ENCODE measurements at regions not wholly inside any gene's neighbourhood (a gene's known extent, or its start where the extent isn't known, plus 50 kb on each side); places are given as distances from the start of the nearest gene placed in this dataset.

DNA sequence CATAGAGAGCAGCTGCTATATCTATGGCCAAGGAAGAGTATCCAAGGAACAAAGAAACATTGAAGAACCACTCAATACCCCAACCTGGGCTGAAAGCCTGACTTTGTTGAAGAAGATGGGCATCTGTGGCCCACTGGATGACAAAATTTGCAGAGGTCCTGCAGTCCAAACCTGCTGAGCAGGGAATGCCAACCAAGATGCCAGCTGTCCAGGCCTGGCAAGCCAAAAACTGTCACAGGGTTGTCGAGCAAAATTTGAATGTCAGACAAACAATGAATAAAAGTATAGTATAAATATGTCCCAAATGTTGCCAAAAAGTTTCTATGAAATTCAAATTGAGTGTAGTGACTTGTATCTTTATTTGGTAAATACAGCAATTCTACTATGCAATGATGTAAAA, 1040.2 kb downstream of the PCDH9 start:
- H3K23ac ChIP-seq (ENCODE audit: low read length), result no peak overlapping the region
- no peak overlapping the region for H2BK15ac ChIP-seq (replicated peaks; ENCODE audit: low read depth)
- WGBS (ENCODE audit: extremely low coverage, insufficient coverage, low lambda C conversion rate), result no CpG with 5 or more reads among the region's 1 CpG

DNA sequence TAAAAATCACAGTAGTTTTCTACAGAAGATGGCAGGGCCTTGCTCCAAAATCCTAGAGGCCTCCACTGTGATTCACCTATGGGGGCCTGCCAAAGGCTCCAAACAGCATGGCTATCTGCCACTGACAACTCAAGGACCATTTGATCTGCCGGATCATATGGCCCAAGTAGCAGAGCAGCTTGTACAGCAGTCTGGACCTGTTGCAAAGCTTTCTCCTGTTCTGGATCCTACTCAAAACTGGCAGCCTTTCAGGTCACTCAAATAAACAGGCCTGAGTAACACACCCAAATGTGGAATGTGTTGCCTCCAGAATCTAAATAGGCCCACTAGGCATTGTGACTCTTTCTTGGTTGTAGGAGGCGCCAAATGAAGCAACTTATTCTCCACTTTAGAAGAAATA, 1049.3 kb downstream of the PCDH9 start:
- no peaks in the 10 kb centered on the region for H3K4me1 ChIP-seq (ENCODE audit: control insufficient read depth, low read depth, low read length)
- no peaks in the 10 kb centered on the region for H3K27me3 ChIP-seq (ENCODE audit: insufficient read depth, low read length, poor library complexity)
- no peak overlapping the region for H2BK120ac ChIP-seq (ENCODE audit: low read depth, low read length)
- no peaks in the 10 kb centered on the region for H3K79me2 ChIP-seq (ENCODE audit: control insufficient read depth, insufficient read depth, low read length)
- H3K9ac ChIP-seq (ENCODE audit: low read length), result no peak overlapping the region
- H2BK15ac ChIP-seq (replicated peaks; ENCODE audit: low read depth), result no peak overlapping the region
- no peak overlapping the region for H3K18ac ChIP-seq (ENCODE audit: low read length)
- no peak overlapping the region for H3K4me2 ChIP-seq (ENCODE audit: low read length)
- H2BK5ac ChIP-seq (ENCODE audit: low read length), result no peak overlapping the region
- H3K27ac ChIP-seq (ENCODE audit: low read depth, low read length), result no peak overlapping the region
- no peak overlapping the region for H3K23ac ChIP-seq (ENCODE audit: low read length)
- no peaks in the 10 kb centered on the region for H3K79me1 ChIP-seq (ENCODE audit: low read length)
- no peak overlapping the region for H4K8ac ChIP-seq (ENCODE audit: low read depth, low read length)
- no peak overlapping the region for H3K4me3 ChIP-seq (ENCODE audit: low read length)
- no peak overlapping the region for H2AK5ac ChIP-seq (ENCODE audit: low read length)
- DNase-seq, result no peak
- H3K36me3 ChIP-seq (ENCODE audit: control insufficient read depth, insufficient read depth, low read length), result no peaks in the 10 kb centered on the region
- no CpG with 5 or more reads among the region's 2 CpGs for WGBS (ENCODE audit: extremely low coverage, insufficient coverage, low lambda C conversion rate)
- no peak overlapping the region for H3K56ac ChIP-seq (ENCODE audit: low read length)
- no peak overlapping the region for H4K5ac ChIP-seq (ENCODE audit: low read length)
- H3K4ac ChIP-seq (ENCODE audit: low read depth, low read length), result no peak overlapping the region

More for the DNA sequence above, 1040.2 kb downstream of the PCDH9 start:
- H4K8ac ChIP-seq (ENCODE audit: low read depth, low read length), result no peak overlapping the region
- no peaks in the 10 kb centered on the region for H3K79me1 ChIP-seq (ENCODE audit: low read length)
- H3K36me3 ChIP-seq (ENCODE audit: control insufficient read depth, insufficient read depth, low read length), result no peaks in the 10 kb centered on the region
- no peak overlapping the region for H2BK5ac ChIP-seq (ENCODE audit: low read length)
- H3K9ac ChIP-seq (ENCODE audit: low read length), result no peak overlapping the region
- H3K27ac ChIP-seq (ENCODE audit: low read depth, low read length), result no peak overlapping the region
- H2BK120ac ChIP-seq (ENCODE audit: low read depth, low read length), result no peak overlapping the region
- H2AK5ac ChIP-seq (ENCODE audit: low read length), result no peak overlapping the region
- no peaks in the 10 kb centered on the region for H3K4me1 ChIP-seq (ENCODE audit: control insufficient read depth, low read depth, low read length)
- no peak overlapping the region for H4K5ac ChIP-seq (ENCODE audit: low read length)
- no peaks in the 10 kb centered on the region for H3K79me2 ChIP-seq (ENCODE audit: control insufficient read depth, insufficient read depth, low read length)
- no peak overlapping the region for H3K18ac ChIP-seq (ENCODE audit: low read length)
- DNase-seq, result no peak
- H3K4ac ChIP-seq (ENCODE audit: low read depth, low read length), result no peak overlapping the region
- H3K4me2 ChIP-seq (ENCODE audit: low read length), result no peak overlapping the region
- H3K4me3 ChIP-seq (ENCODE audit: low read length), result no peak overlapping the region
- no peak overlapping the region for H3K56ac ChIP-seq (ENCODE audit: low read length)
- H3K27me3 ChIP-seq (ENCODE audit: insufficient read depth, low read length, poor library complexity), result no peaks in the 10 kb centered on the region

DNA sequence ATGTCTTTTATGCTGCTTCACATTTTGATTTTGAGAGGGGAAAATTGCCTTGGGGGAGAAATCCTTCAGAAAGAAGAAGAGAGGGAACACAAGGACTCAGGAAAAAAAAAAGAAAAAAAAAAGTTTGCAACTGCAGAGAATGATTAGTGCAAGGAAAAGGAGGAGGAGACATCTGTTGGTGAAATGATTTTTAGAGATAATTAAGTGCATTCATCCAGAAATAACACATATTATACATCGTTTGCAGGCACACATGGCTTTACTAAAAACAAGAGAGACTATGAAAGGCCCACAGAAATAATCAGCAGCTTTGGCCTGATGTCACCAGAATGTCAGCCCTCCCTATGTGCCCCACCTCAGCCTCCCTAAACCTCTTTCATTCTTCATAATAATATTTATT, 1058.2 kb downstream of the PCDH9 start:
- Histone ChIP-seq H3K23ac (ENCODE audit: low read length) (no peak overlapping the region), H3K4me1 (ENCODE audit: control insufficient read depth, low read depth, low read length) (no peaks in the 10 kb centered on the region), H3K4me3 (ENCODE audit: low read length) (no peak overlapping the region), H2BK5ac (ENCODE audit: low read length) (no peak overlapping the region), H3K9ac (ENCODE audit: low read length) (no peak overlapping the region), H3K27me3 (ENCODE audit: insufficient read depth, low read length, poor library complexity) (no peaks in the 10 kb centered on the region), H3K4me2 (ENCODE audit: low read length) (no peak overlapping the region), H3K56ac (ENCODE audit: low read length) (no peak overlapping the region), H3K18ac (ENCODE audit: low read length) (no peak overlapping the region), H4K8ac (ENCODE audit: low read depth, low read length) (no peak overlapping the region), H4K5ac (ENCODE audit: low read length) (no peak overlapping the region), H2BK120ac (ENCODE audit: low read depth, low read length) (no peak overlapping the region), H3K4ac (ENCODE audit: low read depth, low read length) (no peak overlapping the region), H3K36me3 (ENCODE audit: control insufficient read depth, insufficient read depth, low read length) (no peaks in the 10 kb centered on the region), H3K79me1 (ENCODE audit: low read length) (no peaks in the 10 kb centered on the region), H3K27ac (ENCODE audit: low read depth, low read length) (no peak overlapping the region), H3K79me2 (ENCODE audit: control insufficient read depth, insufficient read depth, low read length) (no peaks in the 10 kb centered on the region), H2BK15ac (replicated peaks; ENCODE audit: low read depth) (no peak overlapping the region), H2AK5ac (ENCODE audit: low read length) (no peak overlapping the region)
- WGBS (ENCODE audit: extremely low coverage, insufficient coverage, low lambda C conversion rate), result no CpG with 5 or more reads among the region's 1 CpG
- DNase-seq, result no peak

DNA sequence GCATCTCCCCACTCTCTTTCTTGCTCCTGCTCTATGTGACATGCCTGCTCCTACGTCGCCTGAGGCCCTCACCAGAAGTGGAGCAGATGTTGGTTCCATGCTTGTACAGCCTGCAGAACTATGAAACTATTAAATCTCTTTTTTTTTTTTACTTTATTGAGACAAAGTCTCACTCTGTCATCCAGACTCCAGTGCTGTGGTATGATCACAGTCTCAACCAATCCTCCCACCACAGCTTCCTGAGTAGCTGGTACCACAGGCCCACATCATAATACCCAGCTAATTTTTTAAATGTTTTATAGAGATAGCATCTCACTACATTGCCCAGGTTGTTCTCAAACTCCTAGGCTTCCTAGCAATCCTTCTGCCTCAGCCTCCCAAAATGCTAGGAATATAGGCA, 1067.7 kb downstream of the PCDH9 start:
- Histone ChIP-seq H3K27me3 (ENCODE audit: insufficient read depth, low read length, poor library complexity) (no peaks in the 10 kb centered on the region), H3K4me3 (ENCODE audit: low read length) (no peak overlapping the region), H4K8ac (ENCODE audit: low read depth, low read length) (no peak overlapping the region), H3K4ac (ENCODE audit: low read depth, low read length) (no peak overlapping the region), H3K36me3 (ENCODE audit: control insufficient read depth, insufficient read depth, low read length) (no peaks in the 10 kb centered on the region), H3K79me1 (ENCODE audit: low read length) (no peaks in the 10 kb centered on the region), H3K56ac (ENCODE audit: low read length) (no peak overlapping the region), H3K4me1 (ENCODE audit: control insufficient read depth, low read depth, low read length) (no peaks in the 10 kb centered on the region), H4K5ac (ENCODE audit: low read length) (no peak overlapping the region), H2AK5ac (ENCODE audit: low read length) (no peak overlapping the region), H3K9ac (ENCODE audit: low read length) (no peak overlapping the region), H2BK5ac (ENCODE audit: low read length) (no peak overlapping the region), H2BK120ac (ENCODE audit: low read depth, low read length) (no peak overlapping the region), H3K18ac (ENCODE audit: low read length) (no peak overlapping the region), H2BK15ac (replicated peaks; ENCODE audit: low read depth) (no peak overlapping the region), H3K4me2 (ENCODE audit: low read length) (no peak overlapping the region), H3K27ac (ENCODE audit: low read depth, low read length) (no peak overlapping the region), H3K79me2 (ENCODE audit: control insufficient read depth, insufficient read depth, low read length) (no peaks in the 10 kb centered on the region), H3K23ac (ENCODE audit: low read length) (no peak overlapping the region)
- WGBS (ENCODE audit: extremely low coverage, insufficient coverage, low lambda C conversion rate), result no CpG with 5 or more reads among the region's 2 CpGs
- DNase-seq, result no peak

DNA sequence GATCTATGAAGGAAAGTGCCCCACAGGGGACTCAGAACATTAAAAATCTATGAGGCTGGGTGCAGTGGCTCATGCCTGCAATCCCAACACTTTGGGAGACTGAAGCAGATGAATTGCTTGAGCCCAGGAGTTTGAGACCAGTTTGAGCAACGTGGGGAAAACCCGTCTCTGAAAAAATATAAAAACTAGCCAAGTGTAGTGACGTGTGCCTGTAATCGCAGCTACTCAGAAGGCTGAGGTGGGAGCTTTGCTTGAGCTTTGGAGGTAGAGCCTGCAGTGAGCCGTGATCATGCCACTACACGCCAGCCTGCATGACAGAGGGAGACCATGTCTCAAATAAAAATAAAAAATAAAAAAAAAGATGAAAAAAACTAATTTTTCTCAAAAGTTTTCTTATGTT, 1070.6 kb downstream of the PCDH9 start:
- Histone ChIP-seq H4K8ac (ENCODE audit: low read depth, low read length) (no peak overlapping the region), H3K27me3 (ENCODE audit: insufficient read depth, low read length, poor library complexity) (no peaks in the 10 kb centered on the region), H3K4me3 (ENCODE audit: low read length) (no peak overlapping the region), H3K4ac (ENCODE audit: low read depth, low read length) (no peak overlapping the region), H2BK120ac (ENCODE audit: low read depth, low read length) (no peak overlapping the region), H4K5ac (ENCODE audit: low read length) (no peak overlapping the region), H3K79me1 (ENCODE audit: low read length) (no peaks in the 10 kb centered on the region), H2BK15ac (replicated peaks; ENCODE audit: low read depth) (no peak overlapping the region), H3K4me1 (ENCODE audit: control insufficient read depth, low read depth, low read length) (no peaks in the 10 kb centered on the region), H3K23ac (ENCODE audit: low read length) (no peak overlapping the region), H3K79me2 (ENCODE audit: control insufficient read depth, insufficient read depth, low read length) (no peaks in the 10 kb centered on the region), H3K18ac (ENCODE audit: low read length) (no peak overlapping the region), H2AK5ac (ENCODE audit: low read length) (no peak overlapping the region), H3K4me2 (ENCODE audit: low read length) (no peak overlapping the region), H3K36me3 (ENCODE audit: control insufficient read depth, insufficient read depth, low read length) (no peaks in the 10 kb centered on the region), H2BK5ac (ENCODE audit: low read length) (no peak overlapping the region), H3K27ac (ENCODE audit: low read depth, low read length) (no peak overlapping the region), H3K56ac (ENCODE audit: low read length) (no peak overlapping the region), H3K9ac (ENCODE audit: low read length) (no peak overlapping the region)
- no peak for DNase-seq
- no CpG with 5 or more reads among the region's 6 CpGs for WGBS (ENCODE audit: extremely low coverage, insufficient coverage, low lambda C conversion rate)

DNA sequence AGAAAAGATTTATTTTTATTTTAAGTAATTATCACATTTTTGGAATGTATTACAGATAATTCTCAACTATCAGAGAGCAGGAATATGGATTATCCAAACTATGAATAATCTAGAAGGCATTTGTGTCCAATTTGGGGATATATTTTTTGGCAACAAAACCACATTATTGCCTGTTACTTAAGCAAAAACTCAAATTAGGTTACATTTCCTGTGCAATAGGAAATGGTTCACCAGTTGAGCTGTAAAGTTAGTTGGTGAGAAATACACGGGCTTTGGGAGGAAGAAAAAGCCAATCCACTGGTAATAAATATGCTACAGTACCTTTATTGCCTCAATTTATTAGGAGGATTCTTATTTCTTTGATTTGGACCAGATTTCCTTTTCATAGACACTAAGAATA, 1075.2 kb downstream of the PCDH9 start:
- Histone ChIP-seq H3K27ac (ENCODE audit: low read depth, low read length) (no peak overlapping the region), H3K4me1 (ENCODE audit: control insufficient read depth, low read depth, low read length) (no peaks in the 10 kb centered on the region), H2BK5ac (ENCODE audit: low read length) (no peak overlapping the region), H4K5ac (ENCODE audit: low read length) (no peak overlapping the region), H3K18ac (ENCODE audit: low read length) (no peak overlapping the region), H3K79me1 (ENCODE audit: low read length) (no peaks in the 10 kb centered on the region), H3K4ac (ENCODE audit: low read depth, low read length) (no peak overlapping the region), H3K56ac (ENCODE audit: low read length) (no peak overlapping the region), H2BK120ac (ENCODE audit: low read depth, low read length) (no peak overlapping the region), H2BK15ac (replicated peaks; ENCODE audit: low read depth) (no peak overlapping the region), H3K4me2 (ENCODE audit: low read length) (no peak overlapping the region), H3K4me3 (ENCODE audit: low read length) (no peak overlapping the region), H3K27me3 (ENCODE audit: insufficient read depth, low read length, poor library complexity) (no peaks in the 10 kb centered on the region), H3K36me3 (ENCODE audit: control insufficient read depth, insufficient read depth, low read length) (no peaks in the 10 kb centered on the region), H3K23ac (ENCODE audit: low read length) (no peak overlapping the region), H3K79me2 (ENCODE audit: control insufficient read depth, insufficient read depth, low read length) (no peaks in the 10 kb centered on the region), H3K9ac (ENCODE audit: low read length) (no peak overlapping the region), H4K8ac (ENCODE audit: low read depth, low read length) (no peak overlapping the region), H2AK5ac (ENCODE audit: low read length) (no peak overlapping the region)
- no peak for DNase-seq
- WGBS (ENCODE audit: extremely low coverage, insufficient coverage, low lambda C conversion rate), result no CpG with 5 or more reads among the region's 1 CpG
